Gastrocnemius medialis (tissue), 4 donors: ENCODE measurements at regions not wholly inside any gene's neighbourhood (a gene's known extent, or its start where the extent isn't known, plus 50 kb on each side); places are given as distances from the start of the nearest gene placed in this dataset.

Source experiments
- CTCF ChIP-seq, 5 experiments: fragments of 450-650 bp in 3 of 5; fragments of 200-600 bp in 2 of 5; sonication (generic) in 2 of 5; IDR thresholded peaks in 4 of 5; conservative IDR thresholded peaks in 1 of 5; 1 replicate in 4 of 5; 2 replicates in 1 of 5; pipeline ENCODE4 v1.5.1; 2016 to 2019; ENCODE audit warnings: antibody characterized with exemption in 5 of 5, mild to moderate bottlenecking in 3 of 5, moderate library complexity in 3 of 5
- POLR2A ChIP-seq, 2 donors: fragments of 450-650 bp; IDR thresholded peaks; one replicate each; pipeline ENCODE4 v1.6.1; 2017; ENCODE audit warnings: antibody characterized with exemption in 2 of 2, mild to moderate bottlenecking in 2 of 2, moderate library complexity in 2 of 2

GRCh38 chr12:24027352-24027751 lies 77.9 kb upstream of the SOX5 start:
- no peak for TF ChIP-seq CTCF (IDR thresholded peaks at IDR 0.05 in 4 of 5, conservative IDR thresholded peaks at IDR 0.05 in 1 of 5)
- TF ChIP-seq POLR2A (IDR thresholded peaks at IDR 0.05), result no peak
